DMS 273 treated with DMSO at 0.1 percent for 48 hours (cell line): ENCODE measurements at regions not wholly inside any gene's neighbourhood (a gene's known extent, or its start where the extent isn't known, plus 50 kb on each side); places are given as distances from the start of the nearest gene placed in this dataset.
"Not testable (repeated sequence)": the region's sequence is repeated elsewhere in the genome, so short reads cannot be mapped to it uniquely, and the experiment has no call there.

Source experiments
- DNase-seq: peaks from one replicate; lab custom pipeline; 2025; lab: John Stamatoyannopoulos, UW

GRCh38 chr2:36163520-36164254, 191.9 kb upstream of the CRIM1 start:
- no peak for DNase-seq

DNA sequence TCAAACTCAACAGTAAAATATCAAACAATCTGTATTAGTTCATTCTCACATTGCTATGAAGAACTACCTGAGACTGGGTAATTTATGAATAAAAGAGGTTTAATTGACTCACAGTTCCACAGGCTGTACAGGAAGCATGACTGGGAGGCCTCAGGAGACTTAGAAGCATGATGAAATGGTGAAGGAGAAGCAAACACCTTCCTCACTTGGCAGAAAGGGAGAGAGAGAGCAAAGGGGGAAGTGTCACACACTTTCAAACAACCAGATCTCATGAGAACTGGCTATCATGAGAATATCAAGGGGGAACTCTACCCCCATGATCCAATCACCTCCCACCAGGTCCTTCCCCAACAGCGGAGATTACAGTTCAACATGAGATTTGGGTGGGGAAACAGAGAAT, 198.5 kb upstream of the CRIM1 start:
- not testable (repeated sequence) for DNase-seq

DNA sequence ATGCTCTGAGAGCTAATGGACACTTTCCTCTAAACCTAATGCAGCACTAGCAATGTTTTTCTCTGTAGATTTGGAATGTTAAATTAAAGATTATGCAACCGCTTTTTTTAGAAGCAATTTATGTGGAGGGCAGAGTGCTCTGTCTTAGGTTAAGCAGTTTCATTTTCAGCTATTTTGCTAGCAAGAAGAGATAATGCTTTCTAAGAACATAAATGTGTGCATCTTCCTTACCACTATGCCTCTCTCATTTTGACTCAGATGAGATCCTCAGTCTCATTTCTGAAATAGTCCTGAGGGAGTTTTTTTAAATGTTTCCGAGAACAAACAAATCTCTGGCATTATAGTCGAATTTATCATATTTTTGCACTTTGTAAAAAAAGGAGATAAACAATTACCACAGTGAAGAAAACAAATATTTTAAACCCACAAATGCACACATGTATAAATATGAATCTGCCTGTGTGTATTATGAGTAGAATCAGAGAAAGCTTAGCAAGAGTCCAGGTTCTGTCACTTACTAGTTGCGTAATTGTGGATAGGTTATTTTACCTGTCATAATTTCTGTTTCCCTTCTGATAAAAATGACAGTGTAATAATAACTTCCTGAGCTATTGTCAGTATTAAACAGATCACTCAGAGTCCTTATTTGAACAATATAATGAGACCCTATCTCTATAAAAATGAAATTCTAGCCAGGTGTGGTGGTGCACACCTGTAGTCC, 207.7 kb upstream of the CRIM1 start:
- DNase-seq = no peak

- DNase-seq = no peak
Measured at GRCh38 chr2:36146765-36147164, 208.8 kb upstream of the CRIM1 start.

- DNase-seq = no peak
Measured at GRCh38 chr2:36140391-36140790, 215.2 kb upstream of the CRIM1 start.

- DNase-seq = no peak
Measured at GRCh38 chr2:36137612-36138011, 218.0 kb upstream of the CRIM1 start.

GRCh38 chr2:36134281-36134680, 221.3 kb upstream of the CRIM1 start:
- no peak for DNase-seq

GRCh38 chr2:36128359-36128758, 227.2 kb upstream of the CRIM1 start:
- peak; percentile 6 for DNase-seq

DNA sequence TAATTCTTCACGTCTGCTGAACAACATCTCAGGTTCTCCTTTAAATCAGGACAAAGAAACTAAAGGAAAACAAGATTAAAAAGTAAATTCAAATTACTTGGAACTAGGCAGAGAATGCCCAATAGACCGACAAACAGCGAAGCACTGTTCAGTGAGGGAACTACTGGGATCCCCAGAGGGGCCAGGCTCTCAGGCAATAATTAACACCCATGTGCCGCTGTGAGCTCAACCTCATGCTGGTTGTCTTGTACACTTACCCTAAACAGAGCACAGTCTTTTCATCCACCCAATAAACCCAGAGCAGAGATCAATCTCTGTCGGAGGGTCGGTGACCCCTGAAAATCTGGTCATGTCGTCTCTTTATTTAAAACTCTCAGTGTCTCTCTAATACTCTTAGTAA, 229.9 kb upstream of the CRIM1 start:
- no peak for DNase-seq

DNA sequence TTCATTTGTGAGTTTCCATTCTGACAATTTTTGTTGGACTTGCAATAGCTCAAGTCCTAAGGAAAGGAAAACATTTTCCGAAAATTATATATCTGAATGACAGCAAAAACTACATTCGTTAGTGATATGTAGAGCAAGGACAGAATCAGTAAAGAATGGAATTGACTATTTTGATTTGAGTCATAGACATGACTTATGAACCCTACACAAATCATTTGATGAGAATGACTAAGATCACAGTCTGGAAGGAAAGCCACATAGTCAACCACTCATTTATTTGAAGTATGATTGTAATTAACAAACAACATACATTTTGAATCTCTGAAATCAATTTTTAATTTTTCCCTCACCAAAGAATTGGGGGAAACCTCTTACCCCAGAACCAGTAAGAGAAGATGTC, 231.6 kb upstream of the CRIM1 start:
- DNase-seq = no peak

GRCh38 chr2:36097022-36097421, 258.6 kb upstream of the CRIM1 start:
- DNase-seq = no peak

- DNase-seq = not testable (repeated sequence)
Measured at GRCh38 chr2:36091844-36092741, 263.5 kb upstream of the CRIM1 start.

- DNase-seq = no peak
Measured at GRCh38 chr2:36088716-36089328, 266.8 kb upstream of the CRIM1 start.

DNA sequence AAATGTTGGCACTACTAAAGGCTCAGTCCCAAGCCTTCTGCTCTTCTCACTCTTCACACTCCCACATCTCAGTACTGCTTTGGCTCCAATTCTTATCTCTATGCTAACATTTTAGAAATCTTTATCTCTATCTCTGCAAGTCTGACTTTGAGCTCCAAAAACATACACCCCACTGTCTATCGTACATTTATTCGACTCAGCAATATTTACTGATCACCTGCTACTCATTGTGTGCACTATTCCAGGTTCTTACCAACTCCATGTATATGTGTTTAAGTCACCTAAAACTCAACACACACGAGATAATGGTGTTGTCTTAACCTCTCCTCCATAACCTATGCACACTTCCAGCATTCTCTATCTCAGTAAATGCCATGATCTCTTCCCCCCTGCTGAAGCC, 268.2 kb upstream of the CRIM1 start:
- DNase-seq = no peak

DNA sequence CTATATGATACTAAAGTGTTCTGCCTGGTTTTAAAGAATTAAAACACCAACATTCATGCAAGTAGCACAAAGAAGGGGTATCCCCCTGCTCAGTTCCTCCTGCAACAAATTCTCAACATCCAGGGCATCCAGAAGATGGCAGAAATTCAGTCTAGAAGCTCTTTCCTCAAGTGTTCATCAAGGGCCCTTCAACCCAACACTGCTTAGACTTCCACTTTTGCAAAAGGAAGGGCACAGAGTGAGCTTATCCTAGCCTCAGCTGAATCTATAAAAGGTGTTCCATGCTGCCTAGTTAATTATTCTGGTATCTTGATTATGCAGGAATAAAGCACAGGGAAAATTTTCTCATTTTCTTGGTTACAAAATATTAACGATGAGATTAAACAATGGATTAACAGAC, 275.8 kb upstream of the CRIM1 start:
- no peak for DNase-seq

DNA sequence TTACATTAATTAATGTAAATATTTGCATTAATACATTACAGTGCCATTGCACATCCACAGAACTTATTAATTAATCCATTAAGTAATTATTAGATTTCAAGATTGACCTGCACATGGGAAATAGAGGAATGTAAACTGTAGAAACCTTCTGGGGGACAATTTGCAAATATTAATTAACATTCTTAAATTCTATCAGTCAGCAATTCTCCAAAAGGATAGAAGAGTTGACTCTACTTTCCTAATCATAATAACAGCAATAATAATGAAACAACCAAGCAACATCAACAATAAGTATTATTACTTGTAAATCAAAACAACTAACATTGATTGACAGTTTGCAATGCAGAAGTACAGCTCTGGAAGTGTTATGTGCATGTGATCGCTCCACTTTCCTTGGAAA, 281.6 kb upstream of the CRIM1 start:
- DNase-seq = no peak

DNA sequence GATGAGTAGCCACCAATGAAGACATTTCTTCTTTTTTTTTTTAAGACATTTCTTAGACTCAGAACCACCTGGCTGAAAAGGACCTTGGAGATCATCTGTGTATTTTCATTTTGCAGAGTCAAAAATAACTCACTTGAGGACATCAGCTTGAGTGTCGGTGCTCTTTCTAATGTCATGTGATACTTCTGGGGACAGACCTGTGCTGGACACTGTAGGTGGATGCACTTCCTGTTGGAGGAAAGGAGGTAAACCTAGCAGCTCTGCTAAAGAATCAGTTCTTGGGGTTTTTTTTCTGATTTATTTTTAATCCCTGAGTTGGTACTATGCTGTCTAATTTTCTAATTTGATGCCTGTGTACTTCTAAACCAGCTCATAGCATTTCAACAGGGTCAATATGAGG, 283.9 kb upstream of the CRIM1 start:
- DNase-seq = no peak

DNA sequence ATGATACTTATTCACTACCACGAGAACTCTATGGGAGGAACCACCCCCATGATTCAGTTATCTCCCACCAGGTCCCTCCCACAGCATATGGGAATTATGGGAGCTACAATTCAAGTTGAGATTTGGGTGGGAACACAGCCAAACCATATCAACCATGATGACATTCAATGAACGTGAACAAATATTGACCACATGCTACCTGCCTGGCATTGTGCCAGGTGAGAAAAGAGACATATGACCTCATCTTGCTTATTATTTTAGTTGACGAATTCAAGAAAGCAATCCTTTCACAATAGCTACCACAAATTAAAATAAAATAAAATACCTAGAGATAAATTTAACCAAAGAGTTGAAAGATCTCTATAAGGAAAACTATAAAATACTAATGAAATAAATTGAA, 286.5 kb upstream of the CRIM1 start:
- no peak for DNase-seq

- no peak for DNase-seq
Measured at GRCh38 chr2:36068086-36068485, 287.5 kb upstream of the CRIM1 start.

DNA sequence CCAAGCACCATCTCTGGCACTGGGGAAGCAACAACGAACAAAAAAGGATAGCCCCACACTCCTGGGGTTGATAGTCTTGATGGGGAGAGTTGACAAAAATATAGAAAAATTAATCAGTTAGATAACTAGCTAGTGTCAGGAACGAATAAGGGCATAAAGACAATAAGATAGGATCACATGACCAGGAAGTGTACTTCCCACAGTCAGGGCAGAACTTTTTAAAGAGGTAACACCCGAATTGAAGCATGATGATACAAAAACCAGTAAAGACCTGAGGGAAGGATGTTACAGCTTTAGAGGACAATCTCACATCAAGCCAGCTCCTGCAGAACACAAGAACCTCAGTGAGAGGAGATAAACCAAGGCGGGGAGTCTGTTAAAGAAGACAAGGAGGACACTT, 295.4 kb upstream of the CRIM1 start:
- DNase-seq = no peak

- no peak for DNase-seq
Measured at GRCh38 chr2:36059691-36060090, 295.9 kb upstream of the CRIM1 start.

GRCh38 chr2:36058953-36059352, 296.6 kb upstream of the CRIM1 start:
- DNase-seq = no peak
